Body of pancreas (tissue), 4 donors: ENCODE measurements at regions not wholly inside any gene's neighbourhood (a gene's known extent, or its start where the extent isn't known, plus 50 kb on each side); places are given as distances from the start of the nearest gene placed in this dataset.

Experiments used
- POLR2A ChIP-seq, 3 donors: fragments of 450-650 bp; IDR thresholded peaks; one replicate each; pipeline ENCODE4 v1.6.1; 2016; ENCODE audit warnings: antibody characterized with exemption in 3 of 3, mild to moderate bottlenecking in 2 of 3
- TF ChIP-seq, protein P1 (sequence below), 7 experiments: fragments of 450-650 bp in 4 of 7; fragments of 200-600 bp in 3 of 7; sonication (generic) in 3 of 7; IDR thresholded peaks; one replicate each; pipeline ENCODE4 v1.5.1; 2016 to 2019; ENCODE audit warnings: antibody characterized with exemption in 7 of 7

- TF ChIP-seq, protein P1, sequence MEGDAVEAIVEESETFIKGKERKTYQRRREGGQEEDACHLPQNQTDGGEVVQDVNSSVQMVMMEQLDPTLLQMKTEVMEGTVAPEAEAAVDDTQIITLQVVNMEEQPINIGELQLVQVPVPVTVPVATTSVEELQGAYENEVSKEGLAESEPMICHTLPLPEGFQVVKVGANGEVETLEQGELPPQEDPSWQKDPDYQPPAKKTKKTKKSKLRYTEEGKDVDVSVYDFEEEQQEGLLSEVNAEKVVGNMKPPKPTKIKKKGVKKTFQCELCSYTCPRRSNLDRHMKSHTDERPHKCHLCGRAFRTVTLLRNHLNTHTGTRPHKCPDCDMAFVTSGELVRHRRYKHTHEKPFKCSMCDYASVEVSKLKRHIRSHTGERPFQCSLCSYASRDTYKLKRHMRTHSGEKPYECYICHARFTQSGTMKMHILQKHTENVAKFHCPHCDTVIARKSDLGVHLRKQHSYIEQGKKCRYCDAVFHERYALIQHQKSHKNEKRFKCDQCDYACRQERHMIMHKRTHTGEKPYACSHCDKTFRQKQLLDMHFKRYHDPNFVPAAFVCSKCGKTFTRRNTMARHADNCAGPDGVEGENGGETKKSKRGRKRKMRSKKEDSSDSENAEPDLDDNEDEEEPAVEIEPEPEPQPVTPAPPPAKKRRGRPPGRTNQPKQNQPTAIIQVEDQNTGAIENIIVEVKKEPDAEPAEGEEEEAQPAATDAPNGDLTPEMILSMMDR (IDR thresholded peaks at IDR 0.05) = no peak
- TF ChIP-seq POLR2A (IDR thresholded peaks at IDR 0.05) = no peak
Observed at GRCh38 chr14:48304729-48305128, 629.3 kb upstream of the MDGA2 start.
